ENCODE measurements at regions not wholly inside any gene's neighbourhood (a gene's known extent, or its start where the extent isn't known, plus 50 kb on each side); places are given as distances from the start of the nearest gene placed in this dataset.
A peak's percentile ranks its signal among the peaks of the same experiment; 100 is the strongest.

DNA sequence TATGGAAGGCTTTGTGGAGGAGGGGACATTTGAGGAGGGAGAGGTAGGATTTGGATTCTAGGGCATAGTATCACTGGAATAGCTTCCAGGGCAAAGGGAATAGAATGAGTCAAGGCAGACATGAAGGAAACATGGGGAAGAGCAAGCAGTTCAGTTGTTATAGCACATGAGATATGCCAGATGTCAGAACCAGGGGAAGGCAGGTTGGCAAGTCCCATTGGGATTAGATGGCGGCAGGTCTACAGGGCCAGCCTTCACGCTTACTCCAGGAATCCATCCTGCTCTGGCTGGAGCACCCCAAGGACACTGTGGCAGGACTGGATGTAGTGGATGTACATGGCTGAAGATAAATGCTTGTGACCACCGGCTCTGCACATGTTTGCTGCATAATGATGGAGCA, 120.4 kb upstream of the ST8SIA2 start:
- no peak overlapping the region for H3K4me3 ChIP-seq (ENCODE audit: low read depth, low read length)
- TF ChIP-seq, protein P1, sequence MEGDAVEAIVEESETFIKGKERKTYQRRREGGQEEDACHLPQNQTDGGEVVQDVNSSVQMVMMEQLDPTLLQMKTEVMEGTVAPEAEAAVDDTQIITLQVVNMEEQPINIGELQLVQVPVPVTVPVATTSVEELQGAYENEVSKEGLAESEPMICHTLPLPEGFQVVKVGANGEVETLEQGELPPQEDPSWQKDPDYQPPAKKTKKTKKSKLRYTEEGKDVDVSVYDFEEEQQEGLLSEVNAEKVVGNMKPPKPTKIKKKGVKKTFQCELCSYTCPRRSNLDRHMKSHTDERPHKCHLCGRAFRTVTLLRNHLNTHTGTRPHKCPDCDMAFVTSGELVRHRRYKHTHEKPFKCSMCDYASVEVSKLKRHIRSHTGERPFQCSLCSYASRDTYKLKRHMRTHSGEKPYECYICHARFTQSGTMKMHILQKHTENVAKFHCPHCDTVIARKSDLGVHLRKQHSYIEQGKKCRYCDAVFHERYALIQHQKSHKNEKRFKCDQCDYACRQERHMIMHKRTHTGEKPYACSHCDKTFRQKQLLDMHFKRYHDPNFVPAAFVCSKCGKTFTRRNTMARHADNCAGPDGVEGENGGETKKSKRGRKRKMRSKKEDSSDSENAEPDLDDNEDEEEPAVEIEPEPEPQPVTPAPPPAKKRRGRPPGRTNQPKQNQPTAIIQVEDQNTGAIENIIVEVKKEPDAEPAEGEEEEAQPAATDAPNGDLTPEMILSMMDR (IDR thresholded peaks at IDR 0.05; ENCODE audit: control insufficient read depth, extremely low read depth, insufficient read depth) = no peak
- no peak for DNase-seq (ENCODE audit: low read depth)

DNA sequence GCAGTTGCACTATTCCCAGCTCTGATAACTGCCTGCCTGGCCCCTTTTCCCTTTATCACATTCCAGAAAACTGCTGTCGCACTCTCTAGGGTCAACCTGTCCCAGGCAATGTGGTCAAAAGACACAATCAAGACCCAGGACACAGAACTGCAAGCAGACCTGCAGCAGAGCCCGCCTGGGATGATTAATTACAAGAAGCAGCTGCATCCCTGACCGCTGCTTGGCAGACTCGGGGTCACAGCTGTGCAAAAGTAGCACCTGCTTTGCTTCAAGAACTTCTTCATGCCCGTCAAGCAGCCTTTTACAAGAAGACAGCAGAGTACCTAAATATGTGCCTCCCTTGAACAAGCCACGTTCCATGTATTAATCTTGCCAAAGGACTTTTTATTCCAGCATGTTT, 120.0 kb upstream of the ST8SIA2 start:
- TF ChIP-seq, protein P1 (IDR thresholded peaks at IDR 0.05; ENCODE audit: control insufficient read depth, extremely low read depth, insufficient read depth) = no peak
- no peak for DNase-seq (ENCODE audit: low read depth)
- no peak overlapping the region for H3K4me3 ChIP-seq (ENCODE audit: low read depth, low read length)

DNA sequence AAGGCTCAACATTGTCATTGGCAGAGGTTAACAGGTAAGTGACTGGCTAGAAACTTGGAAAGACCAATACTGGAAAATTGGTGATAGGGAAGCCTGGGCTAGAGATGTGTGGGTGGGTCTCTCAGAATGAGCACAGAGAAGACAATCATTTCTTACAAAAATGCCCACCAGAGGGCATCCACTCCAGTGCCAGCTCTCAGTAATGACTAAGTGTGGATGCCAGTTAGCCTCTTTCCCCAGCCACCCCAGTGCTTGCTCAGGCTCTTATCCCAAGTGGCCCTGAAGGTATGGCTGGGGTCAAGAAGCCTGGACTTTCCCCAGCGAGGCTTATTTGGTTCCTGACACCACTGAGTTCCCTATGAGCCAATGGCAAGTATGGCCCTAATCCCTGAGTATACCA, 115.9 kb upstream of the ST8SIA2 start:
- no peak overlapping the region for H3K4me3 ChIP-seq (ENCODE audit: low read depth, low read length)
- no peak for DNase-seq (ENCODE audit: low read depth)
- TF ChIP-seq, protein P1 (IDR thresholded peaks at IDR 0.05; ENCODE audit: control insufficient read depth, extremely low read depth, insufficient read depth) = peak; percentile 42

DNA sequence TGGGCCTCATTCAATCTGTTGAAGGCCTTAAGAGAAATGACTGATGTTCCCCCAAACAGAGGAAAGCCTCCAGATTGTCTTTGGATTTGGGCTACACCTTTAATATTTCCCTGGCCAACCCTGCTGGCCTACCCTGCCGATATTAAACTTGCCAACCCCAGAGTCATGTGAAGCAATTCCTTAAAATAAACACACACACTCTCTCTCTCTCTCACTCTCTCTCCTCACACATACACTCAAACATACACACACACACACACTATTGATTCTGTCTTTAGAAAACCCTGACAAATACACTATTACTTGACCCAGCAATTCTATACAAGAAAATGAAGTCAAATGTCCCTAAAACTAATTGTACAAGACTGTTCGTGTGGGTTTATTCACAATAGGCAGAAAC, 109.9 kb upstream of the ST8SIA2 start:
- DNase-seq (ENCODE audit: low read depth) = no peak
- no peak overlapping the region for H3K4me3 ChIP-seq (ENCODE audit: low read depth, low read length)
- TF ChIP-seq, protein P1 (IDR thresholded peaks at IDR 0.05; ENCODE audit: control insufficient read depth, extremely low read depth, insufficient read depth) = no peak

DNA sequence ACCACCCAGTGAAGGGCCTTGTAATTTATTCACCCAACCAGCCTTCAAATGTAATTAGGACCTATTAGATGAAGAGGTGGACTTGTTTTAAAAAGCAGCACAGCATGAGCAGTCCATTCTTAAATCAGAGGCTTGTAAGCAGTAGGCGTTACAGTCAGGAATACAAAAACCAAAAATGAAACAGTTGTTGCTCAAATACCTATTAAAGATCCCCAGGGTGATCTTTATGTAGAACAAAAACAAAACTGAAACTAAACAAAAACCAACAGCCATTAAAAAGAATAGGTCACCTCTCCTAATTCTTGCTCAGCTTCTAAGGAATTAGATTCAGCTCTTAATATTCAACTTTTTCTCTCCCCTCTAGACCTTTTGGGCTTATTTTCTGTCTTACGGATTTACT, 104.9 kb upstream of the ST8SIA2 start:
- no peak overlapping the region for H3K4me3 ChIP-seq (ENCODE audit: low read depth, low read length)
- no peak for DNase-seq (ENCODE audit: low read depth)
- TF ChIP-seq, protein P1 (IDR thresholded peaks at IDR 0.05; ENCODE audit: control insufficient read depth, extremely low read depth, insufficient read depth) = no peak

DNA sequence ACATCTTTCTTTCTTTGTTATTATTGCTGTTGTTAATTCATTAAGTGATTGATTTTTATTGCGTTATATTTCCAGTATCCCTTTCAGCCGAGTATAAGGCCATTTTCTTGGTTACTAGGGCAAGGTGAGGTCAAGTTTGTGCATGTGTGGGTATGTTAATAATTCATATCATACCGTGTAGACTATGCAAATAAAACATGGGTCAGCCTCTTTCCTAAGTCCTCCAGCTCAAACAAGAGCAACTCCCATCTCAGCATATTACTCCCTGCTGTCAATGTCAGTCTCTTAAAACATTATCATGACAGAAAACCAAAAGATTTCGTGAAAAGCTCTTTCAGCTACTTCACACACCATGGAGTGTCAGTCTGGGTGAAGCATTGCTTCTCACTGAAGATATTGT, 103.9 kb upstream of the ST8SIA2 start:
- no peak for DNase-seq (ENCODE audit: low read depth)
- TF ChIP-seq, protein P1 (IDR thresholded peaks at IDR 0.05; ENCODE audit: control insufficient read depth, extremely low read depth, insufficient read depth) = no peak
- no peak overlapping the region for H3K4me3 ChIP-seq (ENCODE audit: low read depth, low read length)

DNA sequence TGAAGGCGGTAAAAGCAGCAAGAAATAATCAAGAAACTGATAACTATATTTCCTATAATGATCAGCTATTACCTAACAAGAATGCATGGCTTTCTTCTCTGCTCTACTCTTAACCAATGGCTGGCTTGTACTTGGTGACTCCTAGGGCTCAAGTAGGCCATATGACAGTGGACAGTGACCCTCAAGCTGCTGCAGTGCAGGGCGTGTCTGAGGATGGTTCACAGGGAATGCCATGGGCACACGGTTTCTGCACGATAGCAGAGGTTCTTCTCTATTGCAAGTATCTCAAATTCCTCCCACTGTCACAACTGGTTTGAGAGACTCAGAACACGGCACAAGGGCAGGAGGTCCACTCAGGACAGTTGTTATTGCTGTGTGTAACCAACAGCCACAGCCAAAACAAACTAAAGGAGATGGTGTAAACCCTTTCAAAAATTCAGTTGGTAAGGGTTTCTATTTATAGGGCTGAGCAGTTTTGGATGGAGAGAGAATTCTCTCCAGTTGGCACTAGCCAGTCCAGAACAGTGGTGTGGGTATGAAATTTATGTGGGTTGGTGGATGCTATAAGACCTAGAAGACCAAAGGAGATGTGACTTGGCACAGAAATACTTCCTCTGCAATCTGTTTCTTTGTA, 103.2 kb upstream of the ST8SIA2 start:
- TF ChIP-seq, protein P1 (IDR thresholded peaks at IDR 0.05; ENCODE audit: control insufficient read depth, extremely low read depth, insufficient read depth) = no peak
- DNase-seq (ENCODE audit: low read depth) = no peak
- no peak overlapping the region for H3K4me3 ChIP-seq (ENCODE audit: low read depth, low read length)
